Muscle layer of duodenum (tissue), 2 donors: ENCODE measurements at regions not wholly inside any gene's neighbourhood (a gene's known extent, or its start where the extent isn't known, plus 50 kb on each side); places are given as distances from the start of the nearest gene placed in this dataset.

ENCODE experiments used
- H3K27ac ChIP-seq: one replicate; pipeline ENCODE4 v1.7.0; 2013; ENCODE audit warnings: mild to moderate bottlenecking, low read length
- H3K27me3 ChIP-seq: one replicate; pipeline ENCODE4 v1.7.0; 2013; ENCODE audit warnings: low read depth, mild to moderate bottlenecking, control low read depth, low read length
- H3K36me3 ChIP-seq, 2 donors: one replicate each; pipeline ENCODE4 v1.7.0; 2013; ENCODE audit warnings: low read length in 2 of 2, control low read depth in 1 of 2, mild to moderate bottlenecking in 1 of 2; ENCODE audit not compliant: insufficient read depth in 2 of 2, control insufficient read depth in 1 of 2
- H3K4me1 ChIP-seq, 2 donors: one replicate each; pipeline ENCODE4 v1.7.0; 2013; ENCODE audit warnings: low read length in 2 of 2, mild to moderate bottlenecking in 2 of 2, control low read depth in 1 of 2, moderate library complexity in 1 of 2; ENCODE audit not compliant: insufficient read depth in 2 of 2, control insufficient read depth in 1 of 2
- H3K4me3 ChIP-seq, 2 donors: one replicate each; pipeline ENCODE4 v1.7.0; 2013; ENCODE audit warnings: low read length in 2 of 2, low read depth in 1 of 2, mild to moderate bottlenecking in 1 of 2
- H3K9me3 ChIP-seq, 2 donors: one replicate each; pipeline ENCODE4 v1.7.0; 2013; ENCODE audit warnings: low read length in 2 of 2, control low read depth in 1 of 2, mild to moderate bottlenecking in 1 of 2; ENCODE audit not compliant: control insufficient read depth in 1 of 2
- donor health status: healthy.

DNA sequence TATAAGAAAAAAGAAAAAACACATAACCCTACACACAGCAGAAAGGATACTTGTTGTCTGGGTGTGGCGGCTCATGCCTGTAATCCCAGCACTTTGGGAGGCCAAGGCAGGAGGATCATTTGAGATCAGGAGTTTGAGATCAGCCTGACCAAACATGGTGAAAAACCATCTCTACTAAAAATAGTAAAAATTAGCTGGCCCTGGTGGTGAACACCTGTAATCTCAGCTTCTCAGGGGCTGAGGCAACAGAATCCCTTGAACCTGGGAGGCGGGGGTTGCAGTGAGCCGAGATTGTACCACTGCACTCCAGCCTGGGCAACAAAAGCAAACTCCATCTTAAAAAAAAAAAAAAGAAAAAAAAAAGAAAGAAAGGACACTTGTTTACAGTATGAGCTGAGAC lies 147.6 kb upstream of the PITX1 start:
- Histone ChIP-seq H3K4me3 (no peak overlapping the region), H3K4me1 (no peaks in the 10 kb centered on the region), H3K36me3 (no peaks in the 10 kb centered on the region), H3K27me3 (no peaks in the 10 kb centered on the region), H3K9me3 (no peaks in the 10 kb centered on the region), H3K27ac (no peak overlapping the region)

DNA sequence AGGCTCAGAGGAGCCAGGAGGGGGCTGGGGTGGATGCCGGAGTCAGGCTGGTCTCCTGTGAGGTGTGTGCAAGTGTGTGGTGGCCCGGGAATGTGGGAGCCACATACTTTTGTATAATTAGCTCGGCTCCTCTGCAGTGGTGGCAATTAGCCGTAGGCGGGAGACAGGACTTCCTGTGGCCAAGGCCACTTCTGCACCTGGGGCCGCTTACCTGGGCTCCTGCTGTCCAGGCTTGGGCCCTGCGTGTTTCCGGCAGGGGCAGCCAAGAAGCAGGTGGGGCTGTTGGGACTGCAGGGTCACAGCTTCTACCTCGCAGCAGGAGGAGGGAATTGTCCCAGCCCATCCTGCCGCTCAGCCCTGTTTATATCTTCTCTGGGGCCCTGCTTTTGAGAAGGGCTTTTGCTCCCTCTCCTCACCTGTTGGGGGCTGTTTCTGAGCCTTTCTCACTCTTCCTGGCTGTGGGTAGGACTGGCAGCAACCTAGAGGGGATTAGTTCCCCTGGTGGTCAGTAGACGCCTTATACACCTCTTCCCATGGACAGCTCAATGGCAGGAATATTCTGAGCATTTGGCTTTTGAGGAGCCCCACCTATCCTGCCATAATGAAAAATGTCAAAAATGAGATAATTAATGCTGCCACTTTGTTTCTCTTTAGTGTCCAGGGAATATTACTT lies 145.4 kb upstream of the PITX1 start:
- no peaks in the 10 kb centered on the region for H3K4me1 ChIP-seq
- no peaks in the 10 kb centered on the region for H3K9me3 ChIP-seq
- no peak overlapping the region for H3K27ac ChIP-seq
- no peaks in the 10 kb centered on the region for H3K27me3 ChIP-seq
- H3K36me3 ChIP-seq: no peaks in the 10 kb centered on the region
- no peak overlapping the region for H3K4me3 ChIP-seq

DNA sequence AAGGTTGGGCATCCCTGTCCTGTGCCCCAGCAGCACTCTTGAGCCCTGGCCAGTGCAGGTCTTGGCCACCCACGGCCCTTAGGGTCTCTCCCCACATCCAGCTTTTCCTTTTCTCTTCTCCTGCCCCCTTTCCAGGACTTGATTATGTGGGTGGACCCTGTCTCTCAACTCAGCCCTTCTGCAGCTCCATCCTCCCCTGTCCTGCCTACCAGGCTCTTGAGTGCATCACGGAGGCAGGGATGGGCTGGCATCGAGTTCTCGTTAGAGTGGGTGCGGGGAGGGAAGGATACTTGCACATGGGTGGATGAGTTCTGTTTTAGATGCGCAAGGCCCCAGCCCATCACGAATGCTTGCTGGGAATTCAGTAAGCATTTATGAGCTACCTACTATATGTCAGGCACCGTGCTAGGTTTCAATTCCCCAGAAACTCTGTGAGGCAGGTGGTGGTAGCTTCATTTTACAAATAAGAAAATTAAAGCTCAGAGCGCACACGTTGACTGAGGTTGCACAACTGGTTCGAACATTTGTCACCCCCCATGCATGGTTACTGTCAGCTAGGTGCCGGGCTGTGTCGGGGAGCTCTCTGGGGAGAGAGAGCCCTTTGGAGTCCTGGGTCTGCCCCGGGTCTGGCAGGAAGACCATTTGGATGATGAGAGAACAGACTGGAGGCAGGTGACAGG lies 144.6 kb upstream of the PITX1 start:
- Histone ChIP-seq H3K4me3 (no peak overlapping the region), H3K27me3 (no peaks in the 10 kb centered on the region), H3K27ac (no peak overlapping the region), H3K9me3 (no peaks in the 10 kb centered on the region), H3K4me1 (no peaks in the 10 kb centered on the region), H3K36me3 (no peaks in the 10 kb centered on the region)

DNA sequence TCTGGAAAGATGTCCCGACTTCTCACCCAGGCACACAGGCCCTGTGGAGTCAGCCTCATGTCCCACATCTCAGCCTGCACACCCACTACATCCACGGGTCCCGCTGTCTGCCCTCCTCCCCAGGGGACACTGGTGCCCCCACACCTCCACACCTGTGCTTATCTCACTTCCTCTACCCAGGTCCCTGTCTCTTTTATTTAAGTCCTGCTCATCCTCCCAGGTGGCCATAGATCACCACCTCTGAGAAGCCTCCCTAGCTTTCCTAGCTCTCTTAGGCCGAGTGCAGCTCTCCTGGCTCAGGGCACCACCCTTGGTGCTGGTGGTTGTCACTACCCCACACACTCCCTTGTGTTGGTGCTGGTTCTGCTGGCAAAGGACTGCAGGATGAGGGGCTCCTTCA lies 143.6 kb upstream of the PITX1 start:
- Histone ChIP-seq H3K27ac (no peak overlapping the region), H3K4me3 (no peak overlapping the region), H3K36me3 (no peaks in the 10 kb centered on the region), H3K27me3 (no peaks in the 10 kb centered on the region), H3K4me1 (no peaks in the 10 kb centered on the region), H3K9me3 (no peaks in the 10 kb centered on the region)

DNA sequence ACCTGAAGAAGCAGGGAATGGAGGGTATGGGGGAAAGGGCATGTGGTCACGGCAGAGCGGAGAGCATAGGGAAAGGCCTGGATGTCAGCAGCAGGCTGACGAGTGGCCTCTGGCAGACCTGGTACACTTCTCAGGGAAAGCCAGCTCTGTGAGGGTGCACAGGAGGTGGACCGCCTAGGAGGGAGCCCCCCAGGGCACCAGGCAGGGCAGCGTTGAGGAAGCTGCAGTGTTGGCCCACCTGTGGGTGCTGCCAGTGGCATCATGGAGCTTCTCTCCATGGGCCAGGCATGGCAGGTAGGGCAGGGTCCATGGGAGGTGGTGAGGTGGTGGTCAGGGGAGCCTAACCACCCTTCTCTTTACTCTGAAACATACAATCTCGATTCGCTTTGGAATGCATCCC lies 143.0 kb upstream of the PITX1 start:
- no peaks in the 10 kb centered on the region for H3K36me3 ChIP-seq
- H3K4me1 ChIP-seq: no peaks in the 10 kb centered on the region
- H3K4me3 ChIP-seq: no peak overlapping the region
- no peak overlapping the region for H3K27ac ChIP-seq
- peaks cover 3% of the 10 kb centered on the region for H3K27me3 ChIP-seq
- no peaks in the 10 kb centered on the region for H3K9me3 ChIP-seq

DNA sequence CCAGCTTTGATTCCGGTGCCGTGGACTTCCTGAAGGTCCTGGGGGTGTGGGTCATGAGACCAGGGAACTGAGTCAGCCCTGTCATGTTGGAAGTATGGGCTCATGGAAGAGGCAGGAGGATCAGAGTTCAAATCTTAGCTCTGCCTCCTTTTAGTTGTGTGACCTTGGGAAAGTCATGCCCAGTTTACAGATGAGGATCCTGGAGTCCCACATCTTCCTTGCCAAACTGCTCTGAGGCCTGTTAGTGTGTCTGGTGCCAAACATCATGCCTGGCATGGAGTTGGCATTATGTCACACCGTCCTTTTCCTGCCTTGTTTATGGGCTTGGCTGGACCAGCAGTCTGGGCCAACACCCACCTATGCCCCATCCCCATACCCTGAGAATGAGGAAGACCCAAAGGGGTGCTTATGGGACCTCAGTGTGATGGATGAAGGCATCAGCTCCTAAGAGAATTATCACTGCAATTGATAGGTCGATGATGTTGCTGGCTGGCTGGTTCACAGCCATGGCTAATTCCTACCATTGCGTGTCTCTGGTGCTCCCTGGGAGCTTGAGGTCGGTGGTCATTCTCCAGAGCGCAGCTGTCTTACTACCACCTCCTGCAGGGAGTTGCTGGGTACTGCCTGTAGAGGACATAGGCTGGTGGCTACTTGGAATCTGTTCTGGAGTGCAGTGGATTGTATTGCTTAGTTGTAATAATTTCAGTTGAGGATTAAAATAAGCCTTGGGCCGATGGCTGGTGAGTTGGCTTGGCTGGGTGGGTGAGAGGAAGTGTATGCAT lies 140.5 kb upstream of the PITX1 start:
- H3K36me3 ChIP-seq: no peaks in the 10 kb centered on the region
- H3K4me1 ChIP-seq: no peaks in the 10 kb centered on the region
- no peak overlapping the region for H3K27ac ChIP-seq
- no peaks in the 10 kb centered on the region for H3K9me3 ChIP-seq
- no peak overlapping the region for H3K4me3 ChIP-seq
- H3K27me3 ChIP-seq: peaks cover 5% of the 10 kb centered on the region

DNA sequence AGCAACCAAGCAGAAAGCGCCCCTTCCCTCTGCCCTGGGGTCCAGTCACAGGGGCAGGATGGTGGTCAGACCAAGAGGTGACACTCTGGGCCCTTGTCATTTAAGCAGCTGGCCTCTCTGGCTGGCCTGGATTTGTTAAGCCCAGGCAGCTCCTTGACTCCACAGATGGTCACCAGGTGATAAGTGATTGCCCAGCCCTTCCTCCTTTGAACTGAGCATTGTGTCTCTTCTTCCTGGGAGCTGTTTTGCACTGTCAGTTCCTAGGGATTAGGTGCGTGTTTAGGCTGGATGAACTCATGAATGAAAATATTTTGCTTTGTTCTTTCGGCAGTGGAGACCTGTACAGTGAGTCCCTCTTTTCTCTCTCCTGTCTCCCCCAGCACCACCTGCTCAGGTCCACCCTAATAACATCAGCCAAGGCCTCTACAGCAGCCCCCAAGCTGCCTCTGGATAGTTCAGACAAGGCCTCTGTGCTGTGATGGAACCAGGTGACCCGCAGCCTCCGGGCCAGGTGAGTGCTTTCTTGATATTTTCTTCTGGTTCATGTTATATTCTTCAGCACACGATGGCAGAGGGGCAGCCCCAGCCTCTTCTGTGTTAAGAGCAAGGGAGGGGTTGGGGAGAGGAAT lies 139.7 kb upstream of the PITX1 start:
- Histone ChIP-seq H3K27me3 (peaks cover 5% of the 10 kb centered on the region), H3K27ac (no peak overlapping the region), H3K4me1 (no peaks in the 10 kb centered on the region), H3K36me3 (no peaks in the 10 kb centered on the region), H3K4me3 (no peak overlapping the region), H3K9me3 (no peaks in the 10 kb centered on the region)

DNA sequence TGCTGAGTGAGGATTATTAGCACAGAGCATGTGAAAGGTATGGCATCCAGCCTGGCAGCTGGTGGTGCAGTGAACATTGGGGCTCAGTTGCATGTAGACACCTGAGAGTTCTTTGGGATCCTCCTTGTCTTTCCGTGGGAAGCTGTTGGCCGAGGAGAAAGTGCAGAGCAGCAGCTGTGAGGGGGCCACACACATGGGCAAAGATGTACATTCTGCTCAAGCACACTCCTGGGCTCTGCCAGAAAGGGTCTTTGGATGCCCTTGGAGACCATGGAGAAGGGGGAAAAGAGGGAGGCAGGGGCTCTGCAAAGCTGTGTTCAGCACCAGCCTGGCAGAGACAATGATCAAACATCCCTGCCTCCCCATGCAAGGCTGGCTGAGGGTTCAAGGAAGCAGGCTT lies 138.7 kb upstream of the PITX1 start:
- Histone ChIP-seq H3K27ac (no peak overlapping the region), H3K4me3 (no peak overlapping the region), H3K27me3 (peaks cover 5% of the 10 kb centered on the region), H3K4me1 (no peaks in the 10 kb centered on the region), H3K36me3 (no peaks in the 10 kb centered on the region), H3K9me3 (no peaks in the 10 kb centered on the region)

DNA sequence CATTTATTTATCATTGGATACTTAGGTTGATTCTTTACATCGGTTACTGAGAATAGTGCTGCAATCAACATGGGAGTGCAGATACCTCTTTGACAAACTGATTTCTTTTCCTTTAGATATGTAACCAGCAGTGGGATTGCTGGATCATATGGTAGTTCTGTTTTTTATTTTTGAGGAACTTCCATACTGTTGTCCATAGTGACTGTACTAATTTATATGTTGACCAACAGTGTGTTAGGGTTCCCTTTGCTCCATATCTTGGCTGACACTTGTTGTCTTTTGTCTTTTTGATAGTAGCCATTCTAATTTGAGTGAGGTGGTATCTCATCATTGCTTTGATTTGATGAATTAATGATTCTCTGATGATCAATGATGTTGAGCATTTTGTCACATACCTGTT lies 137.3 kb upstream of the PITX1 start:
- Histone ChIP-seq H3K4me3 (no peak overlapping the region), H3K9me3 (no peaks in the 10 kb centered on the region), H3K27ac (no peak overlapping the region), H3K36me3 (no peaks in the 10 kb centered on the region), H3K4me1 (no peaks in the 10 kb centered on the region), H3K27me3 (peaks cover 5% of the 10 kb centered on the region)

DNA sequence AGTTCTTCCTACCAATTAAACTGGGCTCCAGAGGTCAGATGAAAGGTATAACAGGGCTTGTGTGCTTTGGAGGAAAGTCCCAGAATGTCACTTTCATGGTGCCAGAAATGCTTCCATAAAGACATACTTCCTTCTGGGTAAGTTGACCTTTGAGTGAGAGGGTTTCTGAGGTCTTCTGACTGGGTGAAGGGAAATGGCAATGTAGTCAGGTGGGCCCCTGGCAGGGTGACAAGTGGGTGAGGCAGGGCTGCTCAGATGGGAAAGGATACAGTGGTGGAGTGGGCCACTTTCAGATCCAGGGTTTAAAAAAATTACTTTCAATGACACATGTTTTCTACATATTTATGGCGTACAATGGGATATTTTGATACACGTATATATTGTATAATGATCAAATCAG lies 136.5 kb upstream of the PITX1 start:
- no peaks in the 10 kb centered on the region for H3K4me1 ChIP-seq
- H3K36me3 ChIP-seq: no peaks in the 10 kb centered on the region
- H3K27ac ChIP-seq: no peak overlapping the region
- H3K27me3 ChIP-seq: peaks cover 5% of the 10 kb centered on the region
- no peaks in the 10 kb centered on the region for H3K9me3 ChIP-seq
- H3K4me3 ChIP-seq: no peak overlapping the region

DNA sequence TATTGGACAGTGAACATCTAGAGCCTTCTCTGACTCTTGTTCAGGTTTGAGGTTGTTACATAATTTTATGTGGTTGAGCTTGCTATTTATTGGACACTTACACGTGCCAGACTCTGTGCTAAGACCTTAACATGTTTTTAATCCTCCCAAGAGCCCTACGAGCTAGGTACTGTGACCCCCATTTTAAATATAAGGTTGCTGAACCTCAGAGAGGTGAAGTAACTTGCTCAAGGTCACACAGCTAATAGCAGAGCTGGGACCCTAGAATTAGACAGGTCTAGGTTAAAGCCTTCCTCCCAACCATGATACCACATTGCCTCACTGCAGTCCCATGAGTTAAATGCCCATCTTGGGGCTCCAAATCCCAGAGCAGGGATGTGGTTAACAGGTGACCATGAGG lies 135.7 kb upstream of the PITX1 start:
- Histone ChIP-seq H3K4me1 (no peaks in the 10 kb centered on the region), H3K27ac (no peak overlapping the region), H3K36me3 (no peaks in the 10 kb centered on the region), H3K4me3 (no peak overlapping the region), H3K27me3 (peaks cover 5% of the 10 kb centered on the region), H3K9me3 (no peaks in the 10 kb centered on the region)
